ENCODE measurements at regions not wholly inside any gene's neighbourhood (a gene's known extent, or its start where the extent isn't known, plus 50 kb on each side); places are given as distances from the start of the nearest gene placed in this dataset.

GRCh38 chr2:61707984-61708852, 145.6 kb downstream of the FAM161A start:
- no peak for TF ChIP-seq CTCF (IDR thresholded peaks at IDR 0.05)
- ATAC-seq (ENCODE audit: insufficient number of reproducible peaks, low FRiP score, low read depth) (no peak), DNase-seq (ENCODE audit: low spot score) (no peak)
- no peaks in the 10 kb centered on the region for H3K27me3 ChIP-seq (replicated peaks; ENCODE audit: insufficient read depth)
- no peaks in the 10 kb centered on the region for H3K36me3 ChIP-seq
- H3K4me1 ChIP-seq (ENCODE audit: control insufficient read depth in 1 of 2, low read depth in 2 of 2): no peaks in the 10 kb centered on the region
- no peaks in the 10 kb centered on the region for H3K9me3 ChIP-seq
- H3K27ac ChIP-seq: no peak overlapping the region
- no peak overlapping the region for H3K4me3 ChIP-seq

- H3K27ac ChIP-seq: no peak overlapping the region
- H3K36me3 ChIP-seq: no peaks in the 10 kb centered on the region
- H3K9me3 ChIP-seq: no peaks in the 10 kb centered on the region
- H3K4me3 ChIP-seq: no peak overlapping the region
- TF ChIP-seq CTCF (IDR thresholded peaks at IDR 0.05): no peak
- ATAC-seq (ENCODE audit: insufficient number of reproducible peaks, low FRiP score, low read depth) (no peak), DNase-seq (ENCODE audit: low spot score) (no peak)
- no peaks in the 10 kb centered on the region for H3K27me3 ChIP-seq (replicated peaks; ENCODE audit: insufficient read depth)
- H3K4me1 ChIP-seq (ENCODE audit: control insufficient read depth in 1 of 2, low read depth in 2 of 2): no peaks in the 10 kb centered on the region
These were observed 148.2 kb downstream of the FAM161A start for GRCh38 chr2:61705625-61706024.

- H3K4me1 ChIP-seq (ENCODE audit: control insufficient read depth in 1 of 2, low read depth in 2 of 2): no peaks in the 10 kb centered on the region
- H3K4me3 ChIP-seq: no peak overlapping the region
- no peak for DNase-seq (ENCODE audit: low spot score)
- no peaks in the 10 kb centered on the region for H3K9me3 ChIP-seq
- H3K27ac ChIP-seq: no peak overlapping the region
- no peak for ATAC-seq (ENCODE audit: insufficient number of reproducible peaks, low FRiP score, low read depth)
- no peaks in the 10 kb centered on the region for H3K36me3 ChIP-seq
- H3K27me3 ChIP-seq (replicated peaks; ENCODE audit: insufficient read depth): no peaks in the 10 kb centered on the region
- TF ChIP-seq CTCF (IDR thresholded peaks at IDR 0.05): no peak
These were observed 149.5 kb downstream of the FAM161A start for GRCh38 chr2:61704364-61704763.

GRCh38 chr2:61702088-61702467, 151.8 kb downstream of the FAM161A start:
- no peak for TF ChIP-seq CTCF (IDR thresholded peaks at IDR 0.05)
- Histone ChIP-seq H3K4me1 (ENCODE audit: control insufficient read depth in 1 of 2, low read depth in 2 of 2) (no peaks in the 10 kb centered on the region), H3K36me3 (no peaks in the 10 kb centered on the region), H3K4me3 (no peak overlapping the region), H3K27ac (no peak overlapping the region), H3K27me3 (replicated peaks; ENCODE audit: insufficient read depth) (no peaks in the 10 kb centered on the region), H3K9me3 (no peaks in the 10 kb centered on the region)
- DNase-seq (ENCODE audit: low spot score) (no peak), ATAC-seq (ENCODE audit: insufficient number of reproducible peaks, low FRiP score, low read depth) (no peak)

- no peaks in the 10 kb centered on the region for H3K36me3 ChIP-seq
- no peak overlapping the region for H3K27ac ChIP-seq
- H3K9me3 ChIP-seq: no peaks in the 10 kb centered on the region
- peaks cover 0 to under 1% of the 10 kb centered on the region in 2 donors for H3K4me1 ChIP-seq (ENCODE audit: control insufficient read depth in 1 of 2, low read depth in 2 of 2)
- H3K27me3 ChIP-seq (replicated peaks; ENCODE audit: insufficient read depth): no peaks in the 10 kb centered on the region
- ATAC-seq (ENCODE audit: insufficient number of reproducible peaks, low FRiP score, low read depth) (no peak), DNase-seq (ENCODE audit: low spot score) (no peak)
- no peak overlapping the region for H3K4me3 ChIP-seq
- TF ChIP-seq CTCF (IDR thresholded peaks at IDR 0.05): no peak
These were observed 153.4 kb downstream of the FAM161A start for GRCh38 chr2:61700464-61700863.
